ENCODE measurements at regions not wholly inside any gene's neighbourhood (a gene's known extent, or its start where the extent isn't known, plus 50 kb on each side); places are given as distances from the start of the nearest gene placed in this dataset.
"Not testable (repeated sequence)": the region's sequence is repeated elsewhere in the genome, so short reads cannot be mapped to it uniquely, and the experiment has no call there.

DNA sequence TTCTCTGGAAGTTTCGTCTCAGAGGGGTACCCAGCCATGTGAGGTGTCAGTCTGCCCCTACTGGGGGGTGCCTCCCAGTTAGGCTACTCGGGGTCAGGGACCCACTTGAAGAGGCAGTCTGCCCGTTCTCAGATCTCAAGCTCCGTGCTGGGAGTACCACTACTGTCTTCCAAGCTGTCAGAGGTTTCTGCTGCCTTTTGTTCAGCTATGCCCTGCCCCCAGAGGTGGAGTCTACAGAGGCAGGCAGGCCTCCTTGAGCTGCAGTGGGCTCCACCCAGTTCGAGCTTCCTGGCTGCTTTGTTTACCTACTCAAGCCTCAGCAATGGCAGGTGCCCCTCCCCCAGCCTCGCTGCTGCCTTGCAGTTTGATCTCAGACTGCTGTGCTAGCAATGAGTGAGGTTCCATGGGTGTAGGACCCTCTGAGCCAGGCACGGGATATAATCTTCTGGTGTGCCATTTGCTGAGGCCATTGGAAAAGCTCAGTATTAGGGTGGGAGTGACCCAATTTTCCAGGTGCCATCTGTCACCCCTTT, 71.0 kb upstream of the SH3GLB1 start:
- not testable (repeated sequence) for DNase-seq

GRCh38 chr1:86633921-86634320, 70.5 kb upstream of the SH3GLB1 start:
- no peak for DNase-seq

DNA sequence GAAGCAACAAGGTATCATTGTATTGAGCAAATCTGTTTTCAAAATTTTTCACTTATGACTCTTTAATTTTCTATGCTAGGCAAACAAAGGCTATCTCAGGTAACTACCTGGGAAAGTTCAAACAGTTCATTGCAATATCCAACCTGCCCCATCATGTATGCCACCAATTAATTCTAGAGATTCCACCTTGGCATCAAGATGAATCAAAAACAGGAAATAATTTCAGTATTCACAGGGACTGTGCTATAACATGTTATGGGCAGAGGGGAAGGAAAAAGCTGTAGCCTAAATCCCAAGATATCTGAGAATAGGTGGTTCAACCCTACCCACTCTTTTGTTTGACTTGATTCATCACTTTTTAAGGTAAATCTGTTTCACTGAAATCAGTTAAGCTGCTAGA, 67.5 kb upstream of the SH3GLB1 start:
- no peak for DNase-seq

DNA sequence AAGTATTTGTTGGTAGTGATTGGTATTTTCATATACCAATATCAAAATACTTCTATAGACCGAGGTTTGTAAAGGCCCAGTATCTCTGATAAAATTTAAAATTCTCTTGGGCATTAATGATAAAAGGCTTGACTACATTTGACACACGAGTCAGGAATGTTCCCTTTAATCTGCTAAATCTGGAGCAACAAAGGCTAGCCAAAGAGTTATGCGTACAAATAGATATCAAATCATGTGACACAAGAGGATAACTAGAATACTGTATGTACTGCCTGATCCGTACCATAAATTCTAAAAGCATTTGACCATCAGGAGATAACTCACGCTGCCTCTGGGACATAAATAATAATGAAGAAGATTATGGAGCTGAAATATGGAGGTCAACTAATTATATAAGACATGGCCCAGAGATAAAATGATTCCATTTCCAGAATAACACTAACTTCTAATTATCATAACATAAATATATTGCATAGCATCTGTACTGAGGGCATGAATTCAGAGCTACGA, 64.2 kb upstream of the SH3GLB1 start:
- DNase-seq: no peak

DNA sequence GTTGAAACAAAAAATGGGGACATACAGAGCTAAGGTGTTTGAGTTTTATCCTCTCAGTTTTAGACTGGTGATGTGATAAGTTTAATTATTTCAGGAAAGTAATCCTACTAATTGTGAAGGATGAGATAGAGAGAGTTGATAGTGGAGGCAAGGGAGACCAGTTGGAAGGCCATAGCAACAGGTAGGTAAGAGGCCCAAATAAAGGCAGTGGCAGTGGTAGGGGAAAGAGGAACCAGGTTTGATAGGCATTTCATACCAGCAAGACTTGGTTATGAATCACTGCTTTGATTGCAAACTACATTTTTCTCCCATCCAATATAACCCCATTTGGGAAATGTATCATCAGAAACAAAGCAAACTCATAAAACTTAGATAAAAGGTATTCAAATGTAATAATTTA, 63.1 kb upstream of the SH3GLB1 start:
- no peak for DNase-seq

GRCh38 chr1:86644655-86645054, 59.7 kb upstream of the SH3GLB1 start:
- DNase-seq: not testable (repeated sequence)

DNA sequence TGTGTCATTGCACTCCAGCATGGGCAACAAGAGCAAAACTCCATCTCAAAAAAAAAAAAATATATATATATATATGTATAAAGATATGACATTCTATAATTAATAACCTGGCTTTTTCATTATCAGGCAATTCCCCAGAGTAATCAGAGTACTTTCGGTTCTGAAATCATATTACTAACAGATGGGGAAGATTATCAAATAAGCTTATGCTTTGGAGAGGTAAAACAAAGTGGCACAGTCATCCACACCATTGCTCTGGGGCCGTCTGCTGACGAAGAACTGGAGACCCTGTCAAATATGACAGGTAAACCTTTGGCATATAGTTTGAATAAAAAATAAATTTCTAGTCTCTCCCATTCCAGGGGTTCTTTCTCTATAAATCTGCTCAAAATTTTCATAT, 58.5 kb upstream of the SH3GLB1 start:
- DNase-seq: no peak

- DNase-seq: no peak
Observed at GRCh38 chr1:86646256-86646655, 58.1 kb upstream of the SH3GLB1 start.

DNA sequence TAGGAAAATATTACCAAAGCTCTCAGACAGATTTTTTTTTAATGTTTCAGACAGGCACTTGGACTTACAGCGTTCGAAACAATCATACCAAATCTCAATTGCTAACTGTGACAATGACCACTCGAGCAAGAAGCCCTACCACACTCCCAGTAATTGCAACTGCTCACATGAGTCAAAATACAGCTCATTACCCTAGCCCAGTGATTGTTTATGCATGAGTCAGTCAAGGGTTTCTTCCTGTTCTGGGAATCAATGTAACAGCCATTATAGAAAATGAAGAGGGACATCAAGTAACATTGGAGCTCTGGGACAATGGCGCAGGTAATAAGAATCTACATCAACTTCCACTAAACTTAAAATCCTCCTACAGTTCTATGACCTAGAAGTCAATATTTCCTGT, 56.1 kb upstream of the SH3GLB1 start:
- DNase-seq: peak; percentile 61

GRCh38 chr1:86649618-86650017, 54.8 kb upstream of the SH3GLB1 start:
- DNase-seq: no peak

DNA sequence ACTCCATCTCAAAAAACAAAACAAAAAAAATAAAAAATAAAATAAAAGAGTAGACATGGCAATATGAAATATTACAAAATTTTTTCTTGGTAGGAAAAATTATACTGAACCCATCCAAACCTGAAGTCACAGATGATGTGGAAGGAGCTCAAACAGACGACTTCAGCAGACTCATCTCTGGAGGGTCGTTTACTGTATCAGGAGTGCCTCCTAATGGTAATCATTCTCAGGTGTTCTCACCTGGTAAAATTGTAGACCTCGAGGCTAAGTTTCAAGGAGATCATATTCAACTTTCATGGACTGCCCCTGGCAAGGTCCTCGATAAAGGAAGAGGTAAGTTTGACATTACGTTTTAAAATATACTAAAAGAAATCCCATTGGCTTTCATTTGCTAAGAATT, 54.3 kb upstream of the SH3GLB1 start:
- no peak for DNase-seq
